ENCODE measurements at regions not wholly inside any gene's neighbourhood (a gene's known extent, or its start where the extent isn't known, plus 50 kb on each side); places are given as distances from the start of the nearest gene placed in this dataset.

- TF ChIP-seq, protein P1, sequence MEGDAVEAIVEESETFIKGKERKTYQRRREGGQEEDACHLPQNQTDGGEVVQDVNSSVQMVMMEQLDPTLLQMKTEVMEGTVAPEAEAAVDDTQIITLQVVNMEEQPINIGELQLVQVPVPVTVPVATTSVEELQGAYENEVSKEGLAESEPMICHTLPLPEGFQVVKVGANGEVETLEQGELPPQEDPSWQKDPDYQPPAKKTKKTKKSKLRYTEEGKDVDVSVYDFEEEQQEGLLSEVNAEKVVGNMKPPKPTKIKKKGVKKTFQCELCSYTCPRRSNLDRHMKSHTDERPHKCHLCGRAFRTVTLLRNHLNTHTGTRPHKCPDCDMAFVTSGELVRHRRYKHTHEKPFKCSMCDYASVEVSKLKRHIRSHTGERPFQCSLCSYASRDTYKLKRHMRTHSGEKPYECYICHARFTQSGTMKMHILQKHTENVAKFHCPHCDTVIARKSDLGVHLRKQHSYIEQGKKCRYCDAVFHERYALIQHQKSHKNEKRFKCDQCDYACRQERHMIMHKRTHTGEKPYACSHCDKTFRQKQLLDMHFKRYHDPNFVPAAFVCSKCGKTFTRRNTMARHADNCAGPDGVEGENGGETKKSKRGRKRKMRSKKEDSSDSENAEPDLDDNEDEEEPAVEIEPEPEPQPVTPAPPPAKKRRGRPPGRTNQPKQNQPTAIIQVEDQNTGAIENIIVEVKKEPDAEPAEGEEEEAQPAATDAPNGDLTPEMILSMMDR (IDR thresholded peaks at IDR 0.05) = no peak
- TF ChIP-seq POLR2A (IDR thresholded peaks at IDR 0.05) = no peak
Measured at GRCh38 chr2:765369-765768, 88.2 kb upstream of the TMEM18 start.
